Heart right ventricle (tissue), 16 donors: ENCODE measurements at regions not wholly inside any gene's neighbourhood (a gene's known extent, or its start where the extent isn't known, plus 50 kb on each side); places are given as distances from the start of the nearest gene placed in this dataset.

ENCODE experiments used
- ATAC-seq, 8 donors: fragments of 200-7000 bp; cut with Tn5 transposase; one replicate each; pipeline ENCODE4 v1.9.1; 2020; ENCODE audit warnings: mild to moderate bottlenecking in 8 of 8, moderate library complexity in 8 of 8, moderate number of reproducible peaks in 1 of 8
- DNase-seq, 2 donors: peaks; one replicate each; pipeline ENCODE4 v3.0.0-alpha.2; 2020
- H3K27ac ChIP-seq, 10 donors: fragments of 200-600 bp; sonication (generic) in 2 of 10; one replicate each; pipeline versions ENCODE4 v1.5.0 to v1.8.0; 2020 to 2022; ENCODE audit warnings: mild to moderate bottlenecking in 3 of 10
- H3K27me3 ChIP-seq, 7 donors: fragments of 200-600 bp; one replicate each; pipeline ENCODE4 v1.8.0; 2021 to 2022; ENCODE audit warnings: mild to moderate bottlenecking in 2 of 7
- H3K36me3 ChIP-seq, 9 donors: fragments of 200-600 bp; sonication (generic) in 1 of 9; one replicate each; pipeline versions ENCODE4 v1.5.0 to v1.8.0; 2020 to 2022; ENCODE audit warnings: mild to moderate bottlenecking in 2 of 9
- H3K4me1 ChIP-seq, 9 donors: fragments of 200-600 bp; sonication (generic) in 1 of 9; one replicate each; pipeline versions ENCODE4 v1.5.0 to v1.8.0; 2020 to 2022; ENCODE audit warnings: mild to moderate bottlenecking in 4 of 9
- H3K4me3 ChIP-seq, 10 donors: fragments of 200-600 bp; sonication (generic) in 2 of 10; one replicate each; pipeline versions ENCODE4 v1.5.0 to v1.8.0; 2020 to 2022; ENCODE audit warnings: mild to moderate bottlenecking in 7 of 10, moderate library complexity in 2 of 10
- H3K9me3 ChIP-seq, 11 donors: fragments of 200-600 bp in 10 of 11; sonication (generic) in 2 of 11; one replicate each; pipeline versions ENCODE4 v1.5.0 to v1.8.0; 2013 to 2022; ENCODE audit warnings: mild to moderate bottlenecking in 2 of 11, control low read depth in 1 of 11, moderate library complexity in 1 of 11
- CTCF ChIP-seq, 9 donors: fragments of 200-600 bp; sonication (generic) in 2 of 9; IDR thresholded peaks; one replicate each; pipeline versions ENCODE4 v1.5.0 to v1.8.0; 2021 to 2022; ENCODE audit warnings: antibody characterized with exemption in 9 of 9, mild to moderate bottlenecking in 5 of 9, moderate library complexity in 1 of 9
- WGBS, 2 donors: extraction: QIAGEN DNeasy Blood & Tissue Kit; methylation state at CpG; one replicate each; pipeline ENCODE4 v1.1.7; 2013; ENCODE audit warnings: inconsistent platforms in 1 of 2; 5-methylcytosine and 5-hydroxymethylcytosine counted together
- intact Hi-C, 10 donors: fragments of 100-400 bp; cut with DNase I; formaldehyde crosslinking; loops; one replicate each; pipeline versions ENCODE4 v1.11.1 to v1.14.2; 2022
- donor health status: Arrhythmogenic right ventricular cardiomyopathy.
- donor health status: ischemic (EF 13 %, LVEDD 7.1; RV severe dilation, severe dysfunction).
- donor health status: healthy with polysubstance abuse.
- donor health status: DM: no; HTN: yes; CAD: no.
- donor health status: DM: no; HTN: no; CAD: no.
- donor health status: ischemic (EF 25% LVEDD 6.9; RV normal size, moderate dysfunction).
- donor health status: ischemic (EF 25% LVEDD 5.7; RV mildly dilated, moderate dysfunction).
- donor health status: healthy.
- donor health status: DM: yes; HTN: yes; CAD: no.
- donor health status: Ischemic cardiomyopathy.
- donor health status: ischemic (EF 35%, LVEDD 5.7; RV mildly dilated, moderate dysfunction).
- donor health status: nonischemic (EF 11% LVEDD 7.7; RV severe dilation, severe dysfunction).
- donor health status: DM: yes; HTN: yes; CAD: no.
- donor health status: PGD.
- donor health status: ischemic (EF 29% LVEDD 5.4; RV normal size, mild dysfunction).
- donor health status: nonischemic (EF 23%, LVEDD 6.1; RV moderate dilation, normal function).

- 53 to 57% methylated on average over 5 of the region's 5 CpGs for WGBS, 2 donors
- intact Hi-C loops, result no loop called here
- H3K4me3 ChIP-seq, result no peak overlapping the region
- TF ChIP-seq CTCF (IDR thresholded peaks at IDR 0.05), result no peak
- no peak for DNase-seq
- peaks cover 0 to 9% (median 0%) of the 10 kb centered on the region in 9 donors for H3K4me1 ChIP-seq
- H3K27ac ChIP-seq, result no peak overlapping the region
- ATAC-seq, result peak in 2 of 8 donors; percentile 42 to 61
- H3K9me3 ChIP-seq, result no peaks in the 10 kb centered on the region
- no peaks in the 10 kb centered on the region for H3K36me3 ChIP-seq
- H3K27me3 ChIP-seq, result no peaks in the 10 kb centered on the region
Observed at GRCh38 chr14:82720946-82721345, 1187.3 kb upstream of the SEL1L start.

GRCh38 chr14:82724316-82724715, 1190.7 kb upstream of the SEL1L start:
- intact Hi-C loops, result no loop called here
- no peaks in the 10 kb centered on the region for H3K27me3 ChIP-seq
- DNase-seq, result no peak

GRCh38 chr14:82725213-82725612, 1191.6 kb upstream of the SEL1L start:
- ATAC-seq (peak in 3 of 8 donors; percentile 15 to 58 (median 30)), DNase-seq (no peak)
- intact Hi-C loops, result no loop called here
- no peak for TF ChIP-seq CTCF (IDR thresholded peaks at IDR 0.05)
- Histone ChIP-seq H3K27ac (no peak overlapping the region), H3K27me3 (no peaks in the 10 kb centered on the region), H3K4me3 (no peak overlapping the region), H3K36me3 (no peaks in the 10 kb centered on the region), H3K4me1 (peaks cover 0 to 9% (median 0%) of the 10 kb centered on the region in 9 donors), H3K9me3 (no peaks in the 10 kb centered on the region)

More at GRCh38 chr14:82724316-82724715, 1190.7 kb upstream of the SEL1L start:
- no peak for TF ChIP-seq CTCF (IDR thresholded peaks at IDR 0.05)
- H3K27ac ChIP-seq, result no peak overlapping the region
- no peak for ATAC-seq
- no peaks in the 10 kb centered on the region for H3K9me3 ChIP-seq
- H3K4me3 ChIP-seq, result no peak overlapping the region
- WGBS, 2 donors, result 21 to 22% methylated on average over 2 of the region's 2 CpGs
- H3K36me3 ChIP-seq, result no peaks in the 10 kb centered on the region
- peaks cover 0 to 9% (median 0%) of the 10 kb centered on the region in 9 donors for H3K4me1 ChIP-seq

GRCh38 chr14:82731526-82731925, 1197.9 kb upstream of the SEL1L start:
- intact Hi-C loops, result no loop called here
- ATAC-seq (no peak), DNase-seq (no peak)
- no peaks in the 10 kb centered on the region for H3K9me3 ChIP-seq
- H3K4me3 ChIP-seq, result no peak overlapping the region
- H3K27me3 ChIP-seq, result no peaks in the 10 kb centered on the region
- H3K27ac ChIP-seq, result no peak overlapping the region
- H3K36me3 ChIP-seq, result no peaks in the 10 kb centered on the region
- 63 to 72% methylated on average over 4 of the region's 4 CpGs for WGBS, 2 donors
- no peaks in the 10 kb centered on the region for H3K4me1 ChIP-seq
- no peak for TF ChIP-seq CTCF (IDR thresholded peaks at IDR 0.05)
